ENCODE measurements at regions not wholly inside any gene's neighbourhood (a gene's known extent, or its start where the extent isn't known, plus 50 kb on each side); places are given as distances from the start of the nearest gene placed in this dataset. TPM values are rescaled to one million over a fixed set of nuclear protein-coding genes. Genes with fewer than 3 reads are reported as not detected.

GRCh38 chr1:31523769-31524168 lies 52.5 kb upstream of the TINAGL1 start:
- DNase-seq: peak in 2 of 4 donors; percentile 32 to 73
- no peak for ATAC-seq
- H3K4me3 ChIP-seq: no peak overlapping the region
- no peaks in the 10 kb centered on the region for H3K9me3 ChIP-seq
- no peaks in the 10 kb centered on the region for H3K36me3 ChIP-seq (replicated peaks in 1 of 2; ENCODE audit: insufficient read depth in 1 of 2, low read depth in 2 of 2)
- TF ChIP-seq CTCF (IDR thresholded peaks at IDR 0.05) (no peak), POLR2A (IDR thresholded peaks at IDR 0.05) (no peak)
- WGBS, 2 donors: 47 to 55% methylated on average over 4 to 5 of the region's 5 CpGs
- no peaks in the 10 kb centered on the region for H3K27me3 ChIP-seq
- intact Hi-C loops (cut with DNase I): no loop called here
- H3K4me1 ChIP-seq: no peaks in the 10 kb centered on the region
- peak overlapping the region in 1 of 4 donors; percentile 54 for H3K27ac ChIP-seq

- TF ChIP-seq POLR2A (IDR thresholded peaks at IDR 0.05) (no peak), CTCF (IDR thresholded peaks at IDR 0.05) (no peak)
- intact Hi-C loops (cut with DNase I): no loop called here
- Histone ChIP-seq H3K36me3 (replicated peaks in 1 of 2; ENCODE audit: insufficient read depth in 1 of 2, low read depth in 2 of 2) (no peaks in the 10 kb centered on the region), H3K27ac (peak overlapping the region in 1 of 4 donors; percentile 54), H3K27me3 (no peaks in the 10 kb centered on the region), H3K4me1 (no peaks in the 10 kb centered on the region), H3K9me3 (no peaks in the 10 kb centered on the region), H3K4me3 (no peak overlapping the region)
- DNase-seq: peak in 1 of 4 donors; percentile 50
- no peak for ATAC-seq
- WGBS, 2 donors: 71 to 82% methylated on average over 15 of the region's 15 CpGs
Measured at GRCh38 chr1:31524186-31524901, 52.0 kb upstream of the TINAGL1 start.

Small RNAs in the stretch of these regions (small RNA-seq; reads per million reads assigned to genes)
- not detected for gene RF00019
- gene RNU6-40P: not detected

Data from body of pancreas (tissue), 4 donors.